Cardiac fibroblast (primary cell): ENCODE measurements at regions not wholly inside any gene's neighbourhood (a gene's known extent, or its start where the extent isn't known, plus 50 kb on each side); places are given as distances from the start of the nearest gene placed in this dataset.

Experiments
- DNase-seq, 2 donors: peaks; one replicate each; pipeline versions ENCODE4 v3.0.0 to v3.0.0-alpha.2; 2010; ENCODE audit warnings: low read depth in 2 of 2
- H3K4me3 ChIP-seq, 2 donors: replicated peaks in 1 of 2; 1 replicate in 1 of 2; 2 replicates in 1 of 2; pipeline ENCODE4 v1.5.1; 2011; ENCODE audit warnings: low read depth in 2 of 2, low read length in 2 of 2, mild to moderate bottlenecking in 2 of 2, moderate library complexity in 1 of 2
- CTCF ChIP-seq: IDR thresholded peaks from one replicate; pipeline ENCODE4 v1.5.1; 2011; ENCODE audit warnings: low read depth, mild to moderate bottlenecking, low read length, inconsistent platforms

- H3K4me3 ChIP-seq: no peak overlapping the region
- TF ChIP-seq CTCF: no peak
- DNase-seq: no peak
These were observed 155.6 kb upstream of the GLI2 start for GRCh38 chr2:120579916-120580685.

GRCh38 chr2:120580709-120581108, 155.0 kb upstream of the GLI2 start:
- no peak for TF ChIP-seq CTCF
- no peak for DNase-seq
- no peak overlapping the region for H3K4me3 ChIP-seq

GRCh38 chr2:120583121-120583520, 152.5 kb upstream of the GLI2 start:
- DNase-seq: no peak
- H3K4me3 ChIP-seq: no peak overlapping the region
- no peak for TF ChIP-seq CTCF

- no peak for DNase-seq
- H3K4me3 ChIP-seq: no peak overlapping the region
- no peak for TF ChIP-seq CTCF
These were observed 151.7 kb upstream of the GLI2 start for GRCh38 chr2:120583851-120584570.

GRCh38 chr2:120586507-120587278, 149.0 kb upstream of the GLI2 start:
- no peak overlapping the region for H3K4me3 ChIP-seq
- no peak for TF ChIP-seq CTCF
- no peak for DNase-seq

- DNase-seq: no peak
- TF ChIP-seq CTCF: no peak
These were observed 148.2 kb upstream of the GLI2 start for GRCh38 chr2:120587279-120587996.

More at GRCh38 chr2:120587279-120587996, 148.2 kb upstream of the GLI2 start:
- no peak overlapping the region for H3K4me3 ChIP-seq
